Muscle layer of colon (tissue), 2 donors: ENCODE measurements at regions not wholly inside any gene's neighbourhood (a gene's known extent, or its start where the extent isn't known, plus 50 kb on each side); places are given as distances from the start of the nearest gene placed in this dataset.

ENCODE experiments used
- H3K27ac ChIP-seq: one replicate; pipeline ENCODE4 v1.7.0; 2013; ENCODE audit warnings: low read depth, mild to moderate bottlenecking, low read length, moderate library complexity
- H3K27me3 ChIP-seq, 2 donors: one replicate each; pipeline ENCODE4 v1.7.0; 2013; ENCODE audit warnings: low read length in 2 of 2, mild to moderate bottlenecking in 2 of 2; ENCODE audit not compliant: insufficient read depth in 2 of 2, control insufficient read depth in 1 of 2
- H3K36me3 ChIP-seq: one replicate; pipeline ENCODE4 v1.7.0; 2013; ENCODE audit warnings: mild to moderate bottlenecking, low read length; ENCODE audit not compliant: insufficient read depth
- H3K4me1 ChIP-seq: one replicate; pipeline ENCODE4 v1.7.0; 2013; ENCODE audit warnings: mild to moderate bottlenecking, low read length; ENCODE audit not compliant: insufficient read depth
- H3K4me3 ChIP-seq, 2 donors: one replicate each; pipeline ENCODE4 v1.7.0; 2013; ENCODE audit warnings: low read length in 2 of 2, low read depth in 1 of 2, mild to moderate bottlenecking in 1 of 2, moderate library complexity in 1 of 2
- H3K9ac ChIP-seq: one replicate; pipeline ENCODE4 v1.7.0; 2013; ENCODE audit warnings: low read length
- H3K9me3 ChIP-seq: one replicate; pipeline ENCODE4 v1.7.0; 2013; ENCODE audit warnings: mild to moderate bottlenecking, low read length
- donor health status: abdominal sarcoma.
- donor health status: Adenocarcinoma of cecum.

DNA sequence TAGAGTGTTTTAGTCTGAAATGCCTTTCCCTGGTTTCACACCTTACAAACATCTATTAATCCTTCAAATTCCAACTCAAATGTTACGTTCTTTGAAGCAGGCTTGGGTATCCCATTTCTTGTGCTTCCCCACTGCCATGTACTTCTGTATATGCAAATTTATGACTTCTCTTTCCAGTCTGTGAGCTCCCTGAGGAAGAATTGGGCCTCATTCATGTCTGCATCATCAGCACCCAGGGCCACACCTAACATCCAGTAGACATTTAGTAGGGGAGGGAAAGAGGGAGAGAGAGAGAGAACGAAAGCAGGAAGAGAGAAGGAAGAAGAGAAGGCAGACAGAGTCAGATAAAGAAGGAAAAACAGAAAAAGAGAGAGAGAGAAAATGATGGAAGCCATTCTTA lies 53.3 kb upstream of the KY start:
- Histone ChIP-seq H3K4me3 (no peak overlapping the region), H3K27me3 (no peaks in the 10 kb centered on the region), H3K36me3 (no peaks in the 10 kb centered on the region), H3K27ac (no peak overlapping the region), H3K9me3 (no peaks in the 10 kb centered on the region), H3K9ac (no peak overlapping the region), H3K4me1 (peaks cover 6% of the 10 kb centered on the region)

DNA sequence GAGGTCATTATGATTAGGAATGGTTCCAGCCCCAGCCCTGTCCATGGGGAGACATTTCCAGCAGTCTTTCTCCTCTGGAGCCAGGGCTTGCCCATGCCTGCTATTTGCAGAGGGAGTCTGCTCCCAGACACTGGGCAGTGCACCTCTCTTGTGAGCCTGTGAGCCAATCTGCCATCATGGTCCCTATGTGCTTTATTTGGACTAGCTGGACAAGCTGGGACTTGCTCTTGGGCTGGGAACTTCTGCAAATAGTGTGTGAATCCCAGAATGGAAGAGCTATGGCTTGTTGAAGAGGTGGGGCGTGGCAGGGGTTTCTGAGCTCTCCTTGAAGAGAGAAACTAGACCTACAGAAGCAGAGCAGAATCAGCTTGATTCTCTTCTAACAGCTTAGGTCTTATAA lies 53.7 kb upstream of the KY start:
- H3K4me1 ChIP-seq, result peaks cover 8% of the 10 kb centered on the region
- H3K27ac ChIP-seq, result no peak overlapping the region
- no peak overlapping the region for H3K4me3 ChIP-seq
- H3K36me3 ChIP-seq, result no peaks in the 10 kb centered on the region
- H3K9ac ChIP-seq, result no peak overlapping the region
- no peaks in the 10 kb centered on the region for H3K27me3 ChIP-seq
- H3K9me3 ChIP-seq, result no peaks in the 10 kb centered on the region

DNA sequence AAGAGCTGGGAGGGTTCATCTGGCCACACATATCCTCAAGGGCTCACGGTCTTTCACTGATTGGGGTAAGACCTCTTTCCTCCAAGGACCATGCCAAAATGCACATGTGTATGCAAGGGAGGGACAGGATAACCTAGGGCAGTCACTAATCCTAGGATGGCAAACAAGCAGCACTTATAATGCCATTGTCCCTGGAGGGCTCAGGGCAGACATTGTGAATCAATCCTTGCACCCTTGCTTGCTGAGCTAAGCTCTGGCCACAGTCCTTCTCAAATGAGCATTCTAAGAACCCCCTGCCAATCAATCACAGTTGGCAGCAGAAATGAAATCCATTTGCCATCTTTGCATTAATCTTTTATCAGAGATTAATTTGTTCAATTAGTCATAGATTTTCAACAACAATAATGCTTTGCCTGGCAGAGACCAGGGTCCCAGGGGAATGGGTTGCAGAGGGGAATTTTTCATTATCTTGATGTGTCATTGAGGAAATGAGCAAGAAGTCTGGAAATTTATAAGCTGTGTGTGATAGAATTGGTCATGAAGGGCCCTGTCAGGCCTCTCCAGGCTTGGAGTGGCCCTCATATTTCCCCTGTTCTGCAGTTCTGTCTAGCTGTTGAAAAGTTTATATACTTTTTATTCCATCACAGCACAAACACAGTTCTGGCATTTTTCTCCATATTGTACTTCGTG lies 57.2 kb upstream of the KY start:
- H3K4me3 ChIP-seq, result no peak overlapping the region
- peaks cover 17% of the 10 kb centered on the region for H3K4me1 ChIP-seq
- H3K27ac ChIP-seq, result no peak overlapping the region
- H3K36me3 ChIP-seq, result no peaks in the 10 kb centered on the region
- H3K9ac ChIP-seq, result no peak overlapping the region
- no peaks in the 10 kb centered on the region for H3K9me3 ChIP-seq
- H3K27me3 ChIP-seq, result no peaks in the 10 kb centered on the region

DNA sequence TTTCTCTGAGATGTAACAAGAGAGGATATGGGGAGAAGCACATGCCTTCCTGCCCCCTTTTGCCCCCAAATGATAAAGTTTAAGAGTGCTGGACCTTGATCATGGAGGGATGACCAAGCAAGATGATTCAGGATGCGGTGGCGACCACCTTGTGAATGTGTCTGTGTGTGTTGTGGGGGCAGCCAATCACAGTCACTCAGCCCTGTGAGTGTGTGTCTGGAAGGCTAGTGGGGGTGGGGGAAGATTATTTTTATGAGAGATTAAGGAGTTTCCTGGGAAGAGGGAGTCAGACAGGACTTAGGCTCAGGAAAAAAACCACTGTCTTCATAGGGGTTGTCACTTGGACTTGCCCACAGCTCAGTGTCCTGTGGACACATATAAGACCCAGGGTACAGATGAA lies 57.8 kb upstream of the KY start:
- Histone ChIP-seq H3K9me3 (no peaks in the 10 kb centered on the region), H3K27ac (no peak overlapping the region), H3K36me3 (no peaks in the 10 kb centered on the region), H3K4me3 (no peak overlapping the region), H3K9ac (no peak overlapping the region), H3K4me1 (peaks cover 17% of the 10 kb centered on the region), H3K27me3 (no peaks in the 10 kb centered on the region)

DNA sequence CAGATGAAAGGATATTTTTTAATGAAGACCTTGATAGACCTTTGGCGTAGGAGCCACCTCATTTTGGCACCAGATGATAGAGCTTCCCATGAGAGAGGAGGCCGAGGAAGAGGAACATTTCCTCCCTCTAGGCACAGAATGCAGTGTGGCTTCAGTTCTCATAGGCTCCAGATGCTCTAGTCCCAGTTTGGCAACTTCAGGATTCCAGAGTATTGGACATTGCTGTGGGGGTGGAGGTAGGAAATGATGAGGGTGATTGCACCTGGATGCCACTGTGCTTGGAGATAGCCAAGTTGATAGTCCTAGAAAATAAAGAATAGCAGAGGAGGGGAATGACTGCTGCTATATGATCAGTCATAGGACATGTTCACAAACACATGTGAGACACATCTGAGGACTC lies 58.3 kb upstream of the KY start:
- no peaks in the 10 kb centered on the region for H3K9me3 ChIP-seq
- H3K4me1 ChIP-seq, result peaks cover 17% of the 10 kb centered on the region
- H3K9ac ChIP-seq, result no peak overlapping the region
- H3K36me3 ChIP-seq, result no peaks in the 10 kb centered on the region
- no peak overlapping the region for H3K4me3 ChIP-seq
- H3K27ac ChIP-seq, result no peak overlapping the region
- no peaks in the 10 kb centered on the region for H3K27me3 ChIP-seq

DNA sequence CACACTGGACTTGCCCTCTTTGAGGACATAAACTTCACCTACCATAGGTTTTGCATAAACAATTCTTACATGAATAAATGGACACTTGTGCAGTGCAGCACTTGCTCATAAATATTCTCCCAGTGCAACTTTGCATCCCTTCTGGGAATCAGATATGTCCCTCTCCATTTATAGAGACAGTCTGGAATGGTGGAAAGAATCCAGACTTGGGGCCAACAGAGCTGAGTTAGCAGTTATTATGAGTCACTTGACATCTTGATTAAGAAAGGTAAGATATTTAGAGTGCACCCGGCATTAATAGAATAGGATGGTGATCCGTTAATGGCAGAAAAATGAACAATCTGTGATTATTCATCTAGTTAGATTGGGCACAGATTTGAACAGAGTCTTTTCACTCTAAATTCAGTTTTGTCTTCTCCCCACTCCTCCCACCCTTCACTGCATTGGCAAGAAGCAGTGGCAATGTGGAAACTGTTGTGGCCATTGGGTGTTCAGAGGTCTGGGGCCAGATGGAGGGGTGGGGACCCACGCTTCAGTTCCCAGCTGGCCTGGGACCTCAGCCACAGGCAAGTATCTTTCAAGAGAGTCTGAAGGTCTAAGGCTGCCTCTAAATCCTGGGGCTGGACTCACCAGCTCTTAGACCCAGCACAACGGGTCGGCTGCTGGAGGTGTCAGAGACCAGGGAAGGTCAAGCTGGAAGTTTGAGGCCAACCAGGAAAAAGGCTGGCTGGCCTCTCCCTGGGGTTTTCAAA lies 58.9 kb upstream of the KY start:
- no peaks in the 10 kb centered on the region for H3K27me3 ChIP-seq
- no peak overlapping the region for H3K4me3 ChIP-seq
- H3K9me3 ChIP-seq, result no peaks in the 10 kb centered on the region
- peaks cover 17% of the 10 kb centered on the region for H3K4me1 ChIP-seq
- no peaks in the 10 kb centered on the region for H3K36me3 ChIP-seq
- H3K9ac ChIP-seq, result no peak overlapping the region
- H3K27ac ChIP-seq, result peak overlapping the region; percentile 12

DNA sequence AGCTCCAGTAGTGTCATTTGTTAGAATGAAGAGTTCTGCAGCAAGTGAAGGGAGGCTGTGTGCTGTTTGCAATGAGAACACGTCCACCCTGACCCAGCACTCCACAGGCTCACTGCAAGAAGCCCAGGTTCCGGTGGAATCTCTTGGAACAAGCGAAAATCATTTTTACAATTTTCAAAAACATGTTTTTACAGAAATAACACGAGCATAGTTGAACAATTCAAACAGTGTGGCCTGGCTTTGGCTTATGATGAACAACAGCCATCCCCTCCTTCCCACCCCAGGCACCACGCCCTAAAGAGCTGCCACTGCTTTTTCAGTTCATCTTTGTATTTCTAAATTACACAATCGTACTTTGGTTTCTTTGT lies 59.5 kb upstream of the KY start:
- Histone ChIP-seq H3K9me3 (no peaks in the 10 kb centered on the region), H3K27me3 (no peaks in the 10 kb centered on the region), H3K4me3 (no peak overlapping the region), H3K9ac (no peak overlapping the region), H3K36me3 (no peaks in the 10 kb centered on the region), H3K27ac (peak overlapping the region; percentile 12), H3K4me1 (peaks cover 17% of the 10 kb centered on the region)

DNA sequence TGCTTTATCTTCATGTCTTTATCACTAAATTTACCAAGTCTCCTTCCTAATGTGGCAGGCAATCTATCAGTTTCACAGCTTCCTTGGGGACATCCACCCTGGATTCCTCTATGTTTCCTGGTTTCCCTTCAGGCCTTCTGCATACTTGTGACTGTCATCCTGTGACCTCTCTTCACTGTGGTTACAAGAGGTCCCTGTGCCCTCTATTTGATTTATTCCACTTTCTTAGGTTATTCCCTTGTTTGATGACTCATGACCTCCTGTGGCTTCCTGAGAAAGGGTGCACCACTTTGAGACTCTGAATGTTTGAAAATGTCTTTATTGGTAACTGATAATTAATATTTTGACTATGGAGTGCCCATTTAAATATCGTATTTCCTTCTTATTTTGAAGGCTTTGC lies 60.5 kb upstream of the KY start:
- Histone ChIP-seq H3K27ac (no peak overlapping the region), H3K9me3 (no peaks in the 10 kb centered on the region), H3K27me3 (no peaks in the 10 kb centered on the region), H3K4me3 (no peak overlapping the region), H3K9ac (no peak overlapping the region), H3K4me1 (peaks cover 17% of the 10 kb centered on the region), H3K36me3 (no peaks in the 10 kb centered on the region)

DNA sequence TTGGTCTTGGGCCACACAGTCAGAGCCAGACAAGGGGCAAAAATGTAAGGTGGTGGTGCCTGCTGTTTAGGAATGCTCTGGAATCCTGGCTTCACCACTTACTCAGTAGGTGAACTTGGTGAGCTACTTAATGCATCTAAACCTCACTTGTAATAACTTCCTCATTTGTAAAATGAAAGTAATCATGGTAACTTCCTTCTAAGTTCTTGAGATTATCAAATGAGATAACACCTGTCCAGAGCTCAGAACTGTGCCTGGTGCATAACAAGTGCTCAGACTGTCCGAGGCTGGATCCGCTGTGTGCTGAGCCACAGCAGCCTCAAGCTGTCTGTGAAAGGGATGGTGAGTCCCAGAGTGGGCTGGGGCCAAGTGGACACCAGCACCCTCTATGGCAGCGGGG lies 62.8 kb upstream of the KY start:
- H3K9me3 ChIP-seq, result no peaks in the 10 kb centered on the region
- peaks cover 20% of the 10 kb centered on the region for H3K4me1 ChIP-seq
- no peak overlapping the region for H3K4me3 ChIP-seq
- H3K27ac ChIP-seq, result no peak overlapping the region
- no peaks in the 10 kb centered on the region for H3K27me3 ChIP-seq
- H3K36me3 ChIP-seq, result no peaks in the 10 kb centered on the region
- no peak overlapping the region for H3K9ac ChIP-seq

DNA sequence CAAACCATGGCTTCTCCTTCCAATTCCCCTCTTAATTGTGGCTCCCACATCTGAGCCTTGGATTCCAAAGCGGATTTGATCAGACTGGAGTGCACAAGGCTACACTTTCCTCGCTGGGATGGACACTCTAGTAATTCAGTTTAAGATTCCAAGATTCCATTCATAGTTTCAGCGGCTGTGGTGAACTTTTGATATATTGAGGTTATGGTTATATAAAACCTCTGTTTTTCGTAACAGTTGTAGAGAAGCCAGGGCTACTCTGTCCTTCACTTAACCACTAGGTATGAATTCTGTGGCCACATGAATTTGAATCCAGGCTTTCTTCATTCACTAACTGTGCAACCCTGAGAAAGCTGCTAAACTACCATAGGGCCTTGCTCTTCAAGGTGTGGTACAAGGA lies 67.9 kb upstream of the KY start:
- no peaks in the 10 kb centered on the region for H3K27me3 ChIP-seq
- H3K27ac ChIP-seq, result no peak overlapping the region
- H3K9ac ChIP-seq, result no peak overlapping the region
- H3K36me3 ChIP-seq, result no peaks in the 10 kb centered on the region
- H3K9me3 ChIP-seq, result no peaks in the 10 kb centered on the region
- no peak overlapping the region for H3K4me3 ChIP-seq
- peaks cover 7% of the 10 kb centered on the region for H3K4me1 ChIP-seq

DNA sequence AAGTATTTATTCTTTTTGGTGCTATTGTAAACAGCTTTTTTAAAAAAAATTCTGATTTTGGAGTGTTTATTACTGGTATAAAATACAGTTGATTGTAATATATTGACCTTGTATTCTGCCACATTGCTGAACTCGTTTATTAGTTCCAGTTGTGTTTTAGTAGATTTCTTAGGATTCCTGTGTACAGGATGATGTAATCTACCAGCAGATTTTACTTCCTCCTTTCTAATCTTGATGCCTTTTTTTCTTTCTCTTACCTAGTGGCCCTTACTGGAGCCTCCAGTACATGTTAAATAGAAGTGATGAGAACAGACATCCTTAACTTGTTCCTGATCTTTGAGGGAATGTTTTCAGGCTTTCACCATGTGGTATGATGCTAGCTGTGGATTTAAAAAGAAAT lies 70.4 kb upstream of the KY start:
- H3K9ac ChIP-seq, result no peak overlapping the region
- no peak overlapping the region for H3K4me3 ChIP-seq
- H3K36me3 ChIP-seq, result no peaks in the 10 kb centered on the region
- no peak overlapping the region for H3K27ac ChIP-seq
- H3K4me1 ChIP-seq, result peaks cover 7% of the 10 kb centered on the region
- no peaks in the 10 kb centered on the region for H3K9me3 ChIP-seq
- no peaks in the 10 kb centered on the region for H3K27me3 ChIP-seq

DNA sequence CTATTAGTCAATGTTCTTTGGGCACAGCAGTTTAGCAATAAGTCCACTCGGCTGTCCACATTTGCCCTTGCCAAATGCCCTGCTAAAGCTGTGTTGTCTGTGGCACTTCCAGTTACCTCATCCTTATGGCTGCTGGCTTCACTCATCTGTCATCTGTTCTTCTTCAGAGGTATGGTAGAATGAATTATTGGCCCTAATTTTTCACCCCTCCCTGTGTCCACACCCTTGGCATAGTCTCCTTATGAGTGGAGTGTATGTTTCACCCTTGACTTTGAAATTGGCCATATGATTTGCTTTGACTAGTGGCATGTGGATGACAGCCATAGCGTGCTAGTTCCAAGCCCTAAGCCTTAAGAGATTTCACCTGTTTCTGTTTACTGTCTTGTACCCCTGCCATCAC lies 72.1 kb upstream of the EPHB1 start:
- Histone ChIP-seq H3K27ac (no peak overlapping the region), H3K4me3 (no peak overlapping the region)

More for the DNA sequence above, 72.1 kb upstream of the EPHB1 start:
- Histone ChIP-seq H3K9me3 (no peaks in the 10 kb centered on the region), H3K4me1 (peaks cover 7% of the 10 kb centered on the region), H3K36me3 (no peaks in the 10 kb centered on the region), H3K9ac (no peak overlapping the region), H3K27me3 (no peaks in the 10 kb centered on the region)
